Renal cortex interstitium (tissue), 11 donors: ENCODE measurements at regions not wholly inside any gene's neighbourhood (a gene's known extent, or its start where the extent isn't known, plus 50 kb on each side); places are given as distances from the start of the nearest gene placed in this dataset.
"Not testable (repeated sequence)": the region's sequence is repeated elsewhere in the genome, so short reads cannot be mapped to it uniquely, and the experiment has no call there.

Experiments
- DNase-seq, 11 donors: peaks; one replicate each; pipeline ENCODE4 v3.0.0-alpha.2; 2013; ENCODE audit warnings: low read depth in 9 of 11, low spot score in 4 of 11; ENCODE audit errors: extremely low read depth in 1 of 11

- DNase-seq: not testable (repeated sequence)
Observed at GRCh38 chr20:25857091-25857788, 160.6 kb upstream of the ZNF337 start.

GRCh38 chr20:25856256-25856884 lies 159.7 kb upstream of the ZNF337 start:
- no peak for DNase-seq

- not testable (repeated sequence) for DNase-seq
Observed at GRCh38 chr20:25855451-25856156, 159.0 kb upstream of the ZNF337 start.

GRCh38 chr20:25854666-25855065 lies 158.0 kb upstream of the ZNF337 start:
- not testable (repeated sequence) for DNase-seq

GRCh38 chr20:25853718-25854388 lies 157.2 kb upstream of the ZNF337 start:
- peak in 10 of 11 donors; percentile 60 to 80 (median 70) for DNase-seq

GRCh38 chr20:25852968-25853717 lies 156.5 kb upstream of the ZNF337 start:
- not testable (repeated sequence) for DNase-seq

- not testable (repeated sequence) for DNase-seq
Observed at GRCh38 chr20:25850133-25850532, 153.5 kb upstream of the ZNF337 start.

- DNase-seq: no peak
Observed at GRCh38 chr20:25848222-25848621, 151.6 kb upstream of the ZNF337 start.

GRCh38 chr20:25844640-25845039 lies 148.0 kb upstream of the ZNF337 start:
- DNase-seq: not testable (repeated sequence)

GRCh38 chr20:25813511-25813910 lies 116.9 kb upstream of the ZNF337 start:
- DNase-seq: not testable (repeated sequence)

GRCh38 chr20:25798174-25798993 lies 101.7 kb upstream of the ZNF337 start:
- DNase-seq: not testable (repeated sequence)

- DNase-seq: not testable (repeated sequence)
Observed at GRCh38 chr20:25797062-25797461, 100.4 kb upstream of the ZNF337 start.

- DNase-seq: not testable (repeated sequence)
Observed at GRCh38 chr20:25777241-25777640, 80.6 kb upstream of the ZNF337 start.

GRCh38 chr20:25774711-25775110 lies 78.1 kb upstream of the ZNF337 start:
- DNase-seq: not testable (repeated sequence)

- not testable (repeated sequence) for DNase-seq
Observed at GRCh38 chr20:25774203-25774602, 77.5 kb upstream of the ZNF337 start.

- DNase-seq: not testable (repeated sequence)
Observed at GRCh38 chr20:25772437-25772836, 75.8 kb upstream of the ZNF337 start.

GRCh38 chr20:25771818-25772217 lies 75.2 kb upstream of the ZNF337 start:
- not testable (repeated sequence) for DNase-seq

GRCh38 chr20:25761596-25761995 lies 64.9 kb upstream of the ZNF337 start:
- no peak for DNase-seq
